DOHH2 (cell line): ENCODE measurements at regions not wholly inside any gene's neighbourhood (a gene's known extent, or its start where the extent isn't known, plus 50 kb on each side); places are given as distances from the start of the nearest gene placed in this dataset.

Experiments used
- H3F3A ChIP-seq: fragments of 200-600 bp; sonication (generic), shearing (Covaris generic); 2 replicates; pipeline ENCODE4 v1.6.0; 2016; ENCODE audit warnings: antibody characterized with exemption, mild to moderate bottlenecking; ENCODE audit not compliant: control insufficient read depth, insufficient read depth
- H3K27ac ChIP-seq: fragments of 200-600 bp; sonication (generic); 2 replicates; pipeline ENCODE4 v1.5.1; 2014; ENCODE audit warnings: low read depth, mild to moderate bottlenecking, low read length, moderate library complexity
- H3K27me3 ChIP-seq: fragments of 200-600 bp; sonication (generic); 2 replicates; pipeline ENCODE4 v1.6.1; 2014; ENCODE audit warnings: mild to moderate bottlenecking, low read length, mixed read lengths; ENCODE audit not compliant: control insufficient read depth
- H3K36me3 ChIP-seq: fragments of 200-600 bp; sonication (generic); 2 replicates; pipeline ENCODE4 v1.6.1; 2014; ENCODE audit warnings: mild to moderate bottlenecking, low read length, moderate library complexity, mixed read lengths; ENCODE audit not compliant: control insufficient read depth
- H3K4me1 ChIP-seq: fragments of 200-600 bp; sonication (generic); 2 replicates; pipeline ENCODE4 v1.6.1; 2014; ENCODE audit warnings: mild to moderate bottlenecking, low read length, mixed read lengths; ENCODE audit not compliant: control insufficient read depth
- H3K4me2 ChIP-seq: fragments of 200-600 bp; sonication (generic); 2 replicates; pipeline ENCODE4 v1.6.0; 2014; ENCODE audit warnings: mild to moderate bottlenecking, low read length, moderate library complexity
- H3K4me3 ChIP-seq: fragments of 200-600 bp; sonication (generic); 2 replicates; pipeline ENCODE4 v1.5.1; 2014; ENCODE audit warnings: mild to moderate bottlenecking, low read length, mixed read lengths
- H3K79me2 ChIP-seq: fragments of 200-600 bp; sonication (generic); 2 replicates; pipeline ENCODE4 v1.6.1; 2014; ENCODE audit warnings: mild to moderate bottlenecking, low read length, mixed read lengths; ENCODE audit not compliant: control insufficient read depth
- H3K9me2 ChIP-seq: fragments of 200-600 bp; sonication (generic); replicated peaks from 2 replicates; pipeline ENCODE4 v1.6.1; 2014; ENCODE audit warnings: mild to moderate bottlenecking, low read length, mixed read lengths; ENCODE audit not compliant: control insufficient read depth
- H3K9me3 ChIP-seq: fragments of 200-600 bp; sonication (generic); 2 replicates; pipeline ENCODE4 v1.6.1; 2014; ENCODE audit warnings: antibody characterized with exemption, low read length, mixed read lengths; ENCODE audit not compliant: control insufficient read depth, insufficient read depth
- H4K20me1 ChIP-seq: fragments of 200-600 bp; sonication (generic); 2 replicates; pipeline ENCODE4 v1.6.0; 2014; ENCODE audit warnings: low read depth, mild to moderate bottlenecking, antibody characterized with exemption, low read length, moderate library complexity; ENCODE audit not compliant: control insufficient read depth, insufficient read depth
- EZH2phosphoT487 ChIP-seq: fragments of 200-600 bp; sonication (generic); IDR thresholded peaks from 2 replicates; pipeline ENCODE4 v1.6.1; 2017; ENCODE audit warnings: borderline replicate concordance, mild to moderate bottlenecking, antibody characterized with exemption, low read length, moderate library complexity, mixed read lengths
- TF ChIP-seq, protein P1 (sequence below): fragments of 200-600 bp; sonication (generic); IDR thresholded peaks from one replicate; pipeline ENCODE4 v1.5.1; 2014; ENCODE audit warnings: antibody characterized with exemption, mild to moderate bottlenecking, low read depth, low read length; ENCODE audit not compliant: poor library complexity, severe bottlenecking

DNA sequence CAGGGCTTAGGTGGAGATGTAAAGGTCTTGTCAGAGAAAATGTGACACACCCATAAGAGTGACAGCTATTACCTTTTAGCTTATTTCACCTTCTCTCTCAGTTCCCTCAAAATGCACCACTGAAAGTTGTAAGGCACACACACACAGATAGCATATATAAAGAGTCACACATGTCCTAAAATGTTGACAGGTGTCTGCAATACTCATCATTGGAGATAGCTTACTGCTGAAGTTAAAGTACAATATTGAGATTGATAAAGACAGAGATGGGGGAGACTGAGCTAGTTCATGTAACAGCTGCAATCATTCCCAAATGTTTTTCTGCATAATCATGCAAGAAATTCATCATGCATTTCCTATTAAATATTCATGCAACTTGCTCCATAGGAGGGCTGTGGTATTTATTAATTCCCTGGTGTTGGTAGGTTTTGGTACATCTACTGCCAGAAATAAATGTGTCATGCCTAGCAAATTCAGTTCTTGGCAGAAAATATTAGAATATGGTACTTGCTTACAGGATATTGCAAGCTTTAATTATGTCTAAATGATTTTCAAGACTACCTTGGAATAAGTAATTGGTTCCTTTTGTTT, 118.8 kb upstream of the RBMS1 start:
- Histone ChIP-seq H3K79me2 (no peaks in the 10 kb centered on the region), H3K4me1 (no peaks in the 10 kb centered on the region), H4K20me1 (no peaks in the 10 kb centered on the region), H3F3A (no peaks in the 10 kb centered on the region), H3K9me3 (no peaks in the 10 kb centered on the region), H3K4me2 (no peak overlapping the region), H3K27me3 (no peaks in the 10 kb centered on the region; the same call in 1 of the 2 replicates), H3K36me3 (no peaks in the 10 kb centered on the region), H3K9me2 (no peaks in the 10 kb centered on the region), H3K4me3 (no peak overlapping the region), H3K27ac (no peak overlapping the region)
- TF ChIP-seq, protein P1, sequence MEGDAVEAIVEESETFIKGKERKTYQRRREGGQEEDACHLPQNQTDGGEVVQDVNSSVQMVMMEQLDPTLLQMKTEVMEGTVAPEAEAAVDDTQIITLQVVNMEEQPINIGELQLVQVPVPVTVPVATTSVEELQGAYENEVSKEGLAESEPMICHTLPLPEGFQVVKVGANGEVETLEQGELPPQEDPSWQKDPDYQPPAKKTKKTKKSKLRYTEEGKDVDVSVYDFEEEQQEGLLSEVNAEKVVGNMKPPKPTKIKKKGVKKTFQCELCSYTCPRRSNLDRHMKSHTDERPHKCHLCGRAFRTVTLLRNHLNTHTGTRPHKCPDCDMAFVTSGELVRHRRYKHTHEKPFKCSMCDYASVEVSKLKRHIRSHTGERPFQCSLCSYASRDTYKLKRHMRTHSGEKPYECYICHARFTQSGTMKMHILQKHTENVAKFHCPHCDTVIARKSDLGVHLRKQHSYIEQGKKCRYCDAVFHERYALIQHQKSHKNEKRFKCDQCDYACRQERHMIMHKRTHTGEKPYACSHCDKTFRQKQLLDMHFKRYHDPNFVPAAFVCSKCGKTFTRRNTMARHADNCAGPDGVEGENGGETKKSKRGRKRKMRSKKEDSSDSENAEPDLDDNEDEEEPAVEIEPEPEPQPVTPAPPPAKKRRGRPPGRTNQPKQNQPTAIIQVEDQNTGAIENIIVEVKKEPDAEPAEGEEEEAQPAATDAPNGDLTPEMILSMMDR: no peak
- TF ChIP-seq EZH2phosphoT487: no peak

DNA sequence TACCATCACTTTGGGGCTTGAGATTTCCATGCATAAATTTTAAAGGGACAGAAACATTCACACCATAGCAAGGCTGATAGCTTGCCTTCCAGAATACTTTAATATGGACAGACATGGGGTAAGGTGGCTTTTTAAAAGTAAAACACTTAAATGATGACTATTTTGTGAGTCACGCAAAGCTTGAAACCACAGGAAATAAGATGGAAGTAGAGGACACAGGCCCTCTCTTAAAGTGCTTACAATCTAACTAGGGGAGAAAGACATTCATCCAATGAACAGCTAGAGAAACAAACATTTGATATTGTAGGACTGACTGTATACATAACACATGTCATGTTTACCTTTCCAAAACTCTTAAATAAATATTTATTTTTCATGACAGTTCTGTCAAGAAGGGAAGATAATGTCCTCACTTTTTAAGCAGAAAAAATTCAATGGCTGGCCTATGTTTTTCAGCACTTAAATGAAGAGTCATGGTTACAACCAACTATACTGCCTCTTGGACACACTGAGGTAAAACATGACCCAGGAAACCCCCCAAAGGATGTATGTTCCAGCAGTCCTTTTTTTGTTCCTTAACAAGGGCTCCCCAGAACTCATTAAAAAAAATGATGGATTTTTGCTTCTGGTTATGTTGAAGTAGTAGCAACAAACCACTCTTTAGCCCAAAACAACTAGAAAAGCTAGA, 120.0 kb upstream of the RBMS1 start:
- TF ChIP-seq, protein P1: no peak
- no peak for TF ChIP-seq EZH2phosphoT487
- Histone ChIP-seq H3K9me2 (no peaks in the 10 kb centered on the region), H3K4me2 (no peak overlapping the region), H3K4me3 (no peak overlapping the region), H3F3A (no peaks in the 10 kb centered on the region), H3K27ac (no peak overlapping the region), H3K9me3 (no peaks in the 10 kb centered on the region), H3K4me1 (no peaks in the 10 kb centered on the region), H3K27me3 (no peaks in the 10 kb centered on the region; the same call in 1 of the 2 replicates), H3K36me3 (no peaks in the 10 kb centered on the region), H4K20me1 (no peaks in the 10 kb centered on the region), H3K79me2 (no peaks in the 10 kb centered on the region)

DNA sequence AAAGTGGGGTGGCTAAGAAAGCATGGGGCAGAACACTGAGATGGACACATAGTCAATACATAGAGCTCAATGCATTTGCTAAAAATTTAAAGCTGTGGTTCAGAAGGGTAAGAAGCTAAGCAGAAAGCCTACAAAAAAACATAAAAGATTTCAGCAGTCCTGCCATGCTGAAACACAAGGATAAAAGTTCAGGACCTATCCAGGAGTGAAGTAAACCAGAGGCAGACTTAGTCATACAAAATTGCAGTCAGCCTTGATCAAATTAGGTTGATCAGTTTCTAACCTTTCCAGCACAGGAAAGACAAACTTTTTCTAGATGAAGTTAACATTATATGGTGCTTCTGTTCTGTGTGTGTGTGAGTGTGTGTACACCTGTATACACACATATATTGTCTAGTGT, 120.8 kb upstream of the RBMS1 start:
- H3K36me3 ChIP-seq: no peaks in the 10 kb centered on the region
- H3K9me3 ChIP-seq: no peaks in the 10 kb centered on the region
- no peaks in the 10 kb centered on the region for H3K4me1 ChIP-seq
- no peaks in the 10 kb centered on the region for H3K9me2 ChIP-seq
- no peak overlapping the region for H3K4me3 ChIP-seq
- no peaks in the 10 kb centered on the region for H3F3A ChIP-seq
- H3K27ac ChIP-seq: no peak overlapping the region
- H3K79me2 ChIP-seq: no peaks in the 10 kb centered on the region
- H4K20me1 ChIP-seq: no peaks in the 10 kb centered on the region
- TF ChIP-seq, protein P1: no peak
- no peak for TF ChIP-seq EZH2phosphoT487
- no peaks in the 10 kb centered on the region; the same call in 1 of the 2 replicates for H3K27me3 ChIP-seq
- H3K4me2 ChIP-seq: no peak overlapping the region
